Kidney epithelial cell (primary cell): ENCODE measurements at regions not wholly inside any gene's neighbourhood (a gene's known extent, or its start where the extent isn't known, plus 50 kb on each side); places are given as distances from the start of the nearest gene placed in this dataset.

Experiments
- DNase-seq: peaks from one replicate; pipeline ENCODE4 v3.0.0-alpha.2; 2010; ENCODE audit warnings: low read depth
- H3K27me3 ChIP-seq: 2 replicates; pipeline ENCODE4 v1.6.0; 2011; ENCODE audit warnings: low read length; ENCODE audit not compliant: control insufficient read depth, insufficient read depth
- H3K36me3 ChIP-seq: 2 replicates; pipeline ENCODE4 v1.5.1; 2011; ENCODE audit warnings: low read length; ENCODE audit not compliant: control insufficient read depth, insufficient read depth
- H3K4me3 ChIP-seq: 2 replicates; pipeline ENCODE4 v1.5.1; 2011; ENCODE audit warnings: low read depth, mild to moderate bottlenecking, control low read depth, low read length
- TF ChIP-seq, protein P1 (sequence below): IDR thresholded peaks from 2 replicates; pipeline ENCODE4 v1.5.1; 2011; ENCODE audit warnings: mild to moderate bottlenecking, moderate library complexity, low read length, control low read depth, inconsistent platforms; ENCODE audit not compliant: insufficient read depth, poor library complexity, severe bottlenecking

DNA sequence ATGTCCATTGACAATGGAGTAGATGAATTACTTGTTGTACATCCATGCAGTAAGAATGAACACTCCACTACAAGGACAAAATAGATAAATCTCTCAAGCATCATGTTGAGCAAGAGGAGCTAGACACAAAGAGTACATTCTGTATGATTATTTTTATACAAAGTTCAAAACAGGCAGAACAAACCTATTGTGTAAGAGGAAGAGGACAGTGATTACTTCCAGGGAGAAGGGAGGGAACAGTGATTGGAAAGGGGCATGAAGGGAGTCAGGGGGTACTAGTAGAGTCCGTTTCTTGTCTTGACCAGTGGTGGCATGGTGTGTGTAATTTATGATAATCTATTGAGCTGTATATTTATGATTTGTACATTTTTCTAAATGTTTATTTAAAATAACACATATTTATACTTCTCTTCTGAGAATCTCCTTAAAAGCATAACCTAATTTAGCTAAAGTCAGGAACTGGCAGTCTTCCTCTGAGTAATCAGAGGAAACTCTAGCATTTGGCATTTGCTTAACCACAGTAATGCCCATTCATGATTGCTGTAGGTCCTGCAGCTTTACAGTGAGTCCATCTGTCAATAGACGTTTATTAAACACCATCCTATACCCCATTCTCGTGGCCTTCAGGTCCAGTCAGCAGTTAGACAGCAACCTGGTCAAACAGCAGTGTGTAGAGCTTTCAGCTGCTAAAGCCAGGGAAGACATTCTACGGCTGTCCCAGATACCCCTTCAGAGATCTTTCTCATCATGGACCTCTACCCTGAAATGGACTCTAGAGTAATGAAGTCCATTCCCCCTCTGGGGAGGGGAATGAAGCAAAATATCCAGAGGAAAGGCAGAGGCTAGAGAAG, 114.1 kb upstream of the GALNT2 start:
- TF ChIP-seq, protein P1, sequence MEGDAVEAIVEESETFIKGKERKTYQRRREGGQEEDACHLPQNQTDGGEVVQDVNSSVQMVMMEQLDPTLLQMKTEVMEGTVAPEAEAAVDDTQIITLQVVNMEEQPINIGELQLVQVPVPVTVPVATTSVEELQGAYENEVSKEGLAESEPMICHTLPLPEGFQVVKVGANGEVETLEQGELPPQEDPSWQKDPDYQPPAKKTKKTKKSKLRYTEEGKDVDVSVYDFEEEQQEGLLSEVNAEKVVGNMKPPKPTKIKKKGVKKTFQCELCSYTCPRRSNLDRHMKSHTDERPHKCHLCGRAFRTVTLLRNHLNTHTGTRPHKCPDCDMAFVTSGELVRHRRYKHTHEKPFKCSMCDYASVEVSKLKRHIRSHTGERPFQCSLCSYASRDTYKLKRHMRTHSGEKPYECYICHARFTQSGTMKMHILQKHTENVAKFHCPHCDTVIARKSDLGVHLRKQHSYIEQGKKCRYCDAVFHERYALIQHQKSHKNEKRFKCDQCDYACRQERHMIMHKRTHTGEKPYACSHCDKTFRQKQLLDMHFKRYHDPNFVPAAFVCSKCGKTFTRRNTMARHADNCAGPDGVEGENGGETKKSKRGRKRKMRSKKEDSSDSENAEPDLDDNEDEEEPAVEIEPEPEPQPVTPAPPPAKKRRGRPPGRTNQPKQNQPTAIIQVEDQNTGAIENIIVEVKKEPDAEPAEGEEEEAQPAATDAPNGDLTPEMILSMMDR = no peak
- H3K4me3 ChIP-seq = no peak overlapping the region
- H3K27me3 ChIP-seq = no peaks in the 10 kb centered on the region
- no peak for DNase-seq
- H3K36me3 ChIP-seq = no peaks in the 10 kb centered on the region

DNA sequence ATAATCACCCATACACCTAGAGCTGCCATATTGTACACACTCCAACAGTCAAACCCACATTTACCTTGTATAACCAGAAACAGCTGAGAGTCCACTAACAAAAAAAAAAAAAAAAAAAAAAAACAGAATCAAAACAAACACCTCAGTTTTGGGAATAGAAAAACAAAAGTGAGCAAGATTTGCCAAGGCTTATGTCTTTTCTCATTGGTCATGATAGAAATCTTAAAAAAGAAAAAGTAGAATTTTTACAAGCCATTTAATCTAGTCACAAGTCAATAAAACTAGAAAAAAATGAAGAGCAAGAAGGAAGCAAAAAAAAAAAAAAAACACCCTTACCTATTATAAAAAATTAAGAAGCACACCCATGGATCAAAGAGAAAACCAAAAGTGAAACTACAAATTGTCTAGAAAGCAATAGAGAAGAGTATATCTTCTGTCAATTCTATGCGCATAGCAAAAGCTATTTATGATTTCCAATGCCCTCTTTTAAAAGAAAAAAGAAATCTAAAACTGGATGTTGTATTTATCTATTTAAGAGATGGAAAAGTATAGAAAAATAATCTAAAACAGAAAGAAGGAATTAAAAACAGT, 113.2 kb upstream of the GALNT2 start:
- no peaks in the 10 kb centered on the region for H3K36me3 ChIP-seq
- no peaks in the 10 kb centered on the region for H3K27me3 ChIP-seq
- TF ChIP-seq, protein P1 = no peak
- H3K4me3 ChIP-seq = no peak overlapping the region
- DNase-seq = no peak

DNA sequence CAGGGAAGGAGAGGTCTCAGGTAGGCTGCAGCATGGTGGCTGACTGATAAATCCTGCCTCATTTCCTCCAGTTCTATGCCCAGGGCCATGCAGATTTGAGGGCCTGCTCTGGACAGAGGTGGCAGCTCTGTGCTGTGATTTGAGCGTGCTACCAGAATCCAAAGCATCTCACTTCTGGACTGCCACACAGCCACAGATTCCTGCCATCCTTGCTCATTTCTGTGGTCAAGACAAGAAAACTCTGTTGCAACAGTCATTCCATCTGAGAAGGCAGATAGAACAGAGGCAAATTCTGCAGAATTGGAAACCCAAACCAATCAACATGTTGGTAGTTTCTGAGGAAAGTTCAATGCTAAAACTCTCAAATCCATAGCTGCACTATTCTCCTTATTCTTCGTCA, 102.8 kb upstream of the GALNT2 start:
- TF ChIP-seq, protein P1 = no peak

DNA sequence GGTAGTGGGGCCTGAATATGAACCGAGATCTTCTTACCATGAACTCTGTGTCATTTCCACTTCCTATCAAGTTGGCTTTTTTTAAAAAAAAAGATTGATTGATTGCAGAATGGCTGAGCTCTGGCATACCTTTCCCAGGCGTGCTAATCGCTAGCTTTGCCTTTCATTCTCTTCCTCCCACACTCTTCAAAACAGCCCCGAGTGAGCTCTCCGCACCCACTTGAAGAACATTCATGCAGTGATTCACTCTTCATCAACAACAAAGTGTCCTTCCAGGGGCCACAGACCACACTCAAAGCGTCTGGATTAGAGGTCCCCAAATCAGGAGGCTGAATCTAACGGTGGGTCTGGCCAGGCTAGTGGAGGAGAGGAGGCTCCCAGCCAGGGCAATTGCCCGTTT, 96.3 kb upstream of the GALNT2 start:
- Histone ChIP-seq H3K27me3 (no peaks in the 10 kb centered on the region), H3K4me3 (no peak overlapping the region)
- no peak for DNase-seq

More for the DNA sequence above, 102.8 kb upstream of the GALNT2 start:
- Histone ChIP-seq H3K4me3 (no peak overlapping the region), H3K27me3 (no peaks in the 10 kb centered on the region), H3K36me3 (no peaks in the 10 kb centered on the region)
- no peak for DNase-seq

DNA sequence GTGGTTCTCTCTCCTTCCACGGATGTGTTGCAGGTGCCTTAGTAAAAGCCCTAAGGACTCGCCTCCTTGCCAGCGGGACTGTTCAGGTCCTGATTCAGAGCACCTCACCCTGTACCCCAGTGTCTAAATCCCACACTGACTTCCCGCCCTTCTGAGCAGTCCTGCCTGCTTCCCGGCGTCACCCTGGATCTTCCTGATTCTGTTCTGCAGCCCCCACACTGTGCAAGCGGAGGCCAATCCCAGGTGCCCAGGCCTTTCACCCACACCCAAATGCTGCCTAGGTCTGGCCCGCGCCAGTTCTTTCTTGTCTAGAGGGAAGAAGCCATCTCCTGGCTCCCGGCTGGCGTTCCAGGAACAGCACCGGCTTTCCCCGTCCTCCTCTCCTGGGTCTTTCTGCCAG, 95.9 kb upstream of the GALNT2 start:
- DNase-seq = no peak
- H3K36me3 ChIP-seq = no peaks in the 10 kb centered on the region
- TF ChIP-seq, protein P1 = no peak
- no peak overlapping the region for H3K4me3 ChIP-seq
- no peaks in the 10 kb centered on the region for H3K27me3 ChIP-seq

More for the DNA sequence above, 96.3 kb upstream of the GALNT2 start:
- no peaks in the 10 kb centered on the region for H3K36me3 ChIP-seq
- TF ChIP-seq, protein P1 = no peak
